ENCODE measurements at regions not wholly inside any gene's neighbourhood (a gene's known extent, or its start where the extent isn't known, plus 50 kb on each side); places are given as distances from the start of the nearest gene placed in this dataset.
"Not testable (repeated sequence)": the region's sequence is repeated elsewhere in the genome, so short reads cannot be mapped to it uniquely, and the experiment has no call there.

GRCh38 chr12:72746048-72746447 lies 473.9 kb downstream of the TRHDE start:
- no peak for TF ChIP-seq CTCF (IDR thresholded peaks at IDR 0.05; ENCODE audit: unreplicated experiment)
- no peak overlapping the region for H3K27ac Mint-ChIP-seq
- H3K27me3 Mint-ChIP-seq (ENCODE audit: low read depth) = no peaks in the 10 kb centered on the region
- peaks cover 7% of the 10 kb centered on the region for H3K36me3 Mint-ChIP-seq
- H3K4me3 Mint-ChIP-seq = no peak overlapping the region
- H3K4me1 Mint-ChIP-seq = no peaks in the 10 kb centered on the region
- peaks cover 42% of the 10 kb centered on the region for H3K9me3 Mint-ChIP-seq
- DNase-seq (ENCODE audit: low spot score in 2 of 2, unreplicated experiment in 2 of 2) = no peak

- Mint-ChIP-seq H3K36me3 (peaks cover 7% of the 10 kb centered on the region), H3K4me3 (no peak overlapping the region), H3K9me3 (peaks cover 32% of the 10 kb centered on the region), H3K27me3 (ENCODE audit: low read depth) (no peaks in the 10 kb centered on the region), H3K4me1 (no peaks in the 10 kb centered on the region), H3K27ac (no peak overlapping the region)
- no peak for DNase-seq (ENCODE audit: low spot score in 2 of 2, unreplicated experiment in 2 of 2)
- no peak for TF ChIP-seq CTCF (IDR thresholded peaks at IDR 0.05; ENCODE audit: unreplicated experiment)
Measured at GRCh38 chr12:72747111-72747849, 475.1 kb downstream of the TRHDE start.

GRCh38 chr12:72748971-72749370 lies 476.8 kb downstream of the TRHDE start:
- Mint-ChIP-seq H3K36me3 (peaks cover 2% of the 10 kb centered on the region), H3K27ac (no peak overlapping the region), H3K9me3 (peaks cover 17% of the 10 kb centered on the region), H3K4me1 (peaks cover 2% of the 10 kb centered on the region), H3K4me3 (no peak overlapping the region), H3K27me3 (ENCODE audit: low read depth) (no peaks in the 10 kb centered on the region)
- no peak for DNase-seq (ENCODE audit: low spot score in 2 of 2, unreplicated experiment in 2 of 2)
- TF ChIP-seq CTCF (IDR thresholded peaks at IDR 0.05; ENCODE audit: unreplicated experiment) = no peak

- Mint-ChIP-seq H3K27me3 (ENCODE audit: low read depth) (no peaks in the 10 kb centered on the region), H3K4me3 (no peak overlapping the region), H3K9me3 (peaks cover 10% of the 10 kb centered on the region), H3K4me1 (peaks cover 2% of the 10 kb centered on the region), H3K27ac (no peak overlapping the region), H3K36me3 (no peaks in the 10 kb centered on the region)
- TF ChIP-seq CTCF (IDR thresholded peaks at IDR 0.05; ENCODE audit: unreplicated experiment) = no peak
- DNase-seq (ENCODE audit: low spot score in 2 of 2, unreplicated experiment in 2 of 2) = no peak
Measured at GRCh38 chr12:72753571-72753970, 481.4 kb downstream of the TRHDE start.

- peaks cover 13% of the 10 kb centered on the region for H3K9me3 Mint-ChIP-seq
- DNase-seq (ENCODE audit: low spot score in 2 of 2, unreplicated experiment in 2 of 2); H3K27me3 Mint-ChIP-seq (ENCODE audit: low read depth); H3K36me3 Mint-ChIP-seq; H3K27ac Mint-ChIP-seq; H3K4me1 Mint-ChIP-seq; H3K4me3 Mint-ChIP-seq: not testable (repeated sequence)
Measured at GRCh38 chr12:72754026-72754425, 481.9 kb downstream of the TRHDE start.

- Mint-ChIP-seq H3K4me1 (no peaks in the 10 kb centered on the region), H3K36me3 (no peaks in the 10 kb centered on the region), H3K9me3 (peaks cover 26% of the 10 kb centered on the region), H3K27me3 (ENCODE audit: low read depth) (no peaks in the 10 kb centered on the region), H3K4me3 (no peak overlapping the region), H3K27ac (no peak overlapping the region)
- DNase-seq (ENCODE audit: low spot score in 2 of 2, unreplicated experiment in 2 of 2) = no peak
- TF ChIP-seq CTCF (IDR thresholded peaks at IDR 0.05; ENCODE audit: unreplicated experiment) = no peak
Measured at GRCh38 chr12:72766517-72766916, 494.3 kb downstream of the TRHDE start.

Data from mesothelial cell of epicardium (in vitro differentiated cells).